B cell (primary cell): ENCODE measurements at regions not wholly inside any gene's neighbourhood (a gene's known extent, or its start where the extent isn't known, plus 50 kb on each side); places are given as distances from the start of the nearest gene placed in this dataset.

Source experiments
- EZH2 ChIP-seq: IDR thresholded peaks from 2 replicates; pipeline ENCODE4 v1.6.1; 2012; ENCODE audit warnings: borderline replicate concordance, low read depth, mild to moderate bottlenecking, moderate library complexity, low read length; ENCODE audit not compliant: insufficient read depth, poor library complexity, severe bottlenecking
- TF ChIP-seq, protein P1 (sequence below): fragments of 200-600 bp; IDR thresholded peaks from one replicate; pipeline ENCODE4 v1.8.0; 2022; ENCODE audit warnings: antibody characterized with exemption, mild to moderate bottlenecking

DNA sequence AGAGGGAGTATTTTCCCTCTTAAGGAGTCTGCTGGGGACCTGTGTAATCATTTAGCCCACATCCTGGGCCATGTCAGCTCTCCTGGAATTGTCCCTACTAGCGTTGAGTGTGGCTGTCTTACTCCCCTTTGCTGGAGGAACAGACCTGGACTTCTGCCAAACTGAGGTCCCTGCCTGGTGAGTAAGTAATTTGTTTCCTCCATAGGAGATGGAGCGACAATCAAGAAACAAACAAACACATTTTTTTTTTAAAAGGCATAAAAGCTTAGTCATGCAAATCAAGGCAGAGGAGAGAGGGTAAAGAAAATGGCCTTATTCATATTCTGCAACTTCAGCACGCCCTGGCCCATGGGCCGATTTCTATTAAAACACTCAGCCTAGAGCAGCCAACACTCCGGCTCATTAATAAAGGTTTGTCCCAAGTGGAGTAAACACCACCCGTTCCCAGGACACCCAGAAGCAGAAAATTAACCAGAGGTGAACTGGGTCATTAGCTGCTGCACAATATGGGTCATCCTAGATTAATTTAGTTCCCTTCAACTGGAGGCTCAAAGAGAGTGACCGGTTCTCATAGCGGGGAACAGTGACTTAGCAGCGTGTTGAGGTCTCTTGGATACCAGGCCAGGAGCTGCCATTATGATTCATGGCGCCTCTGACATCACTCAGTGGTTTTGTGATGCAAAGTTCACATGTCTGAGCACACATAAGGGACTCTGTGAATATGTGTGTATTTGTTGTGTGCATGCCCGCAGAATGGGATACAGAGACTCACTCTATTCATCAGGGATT, 165.0 kb upstream of the SULF2 start:
- TF ChIP-seq, protein P1, sequence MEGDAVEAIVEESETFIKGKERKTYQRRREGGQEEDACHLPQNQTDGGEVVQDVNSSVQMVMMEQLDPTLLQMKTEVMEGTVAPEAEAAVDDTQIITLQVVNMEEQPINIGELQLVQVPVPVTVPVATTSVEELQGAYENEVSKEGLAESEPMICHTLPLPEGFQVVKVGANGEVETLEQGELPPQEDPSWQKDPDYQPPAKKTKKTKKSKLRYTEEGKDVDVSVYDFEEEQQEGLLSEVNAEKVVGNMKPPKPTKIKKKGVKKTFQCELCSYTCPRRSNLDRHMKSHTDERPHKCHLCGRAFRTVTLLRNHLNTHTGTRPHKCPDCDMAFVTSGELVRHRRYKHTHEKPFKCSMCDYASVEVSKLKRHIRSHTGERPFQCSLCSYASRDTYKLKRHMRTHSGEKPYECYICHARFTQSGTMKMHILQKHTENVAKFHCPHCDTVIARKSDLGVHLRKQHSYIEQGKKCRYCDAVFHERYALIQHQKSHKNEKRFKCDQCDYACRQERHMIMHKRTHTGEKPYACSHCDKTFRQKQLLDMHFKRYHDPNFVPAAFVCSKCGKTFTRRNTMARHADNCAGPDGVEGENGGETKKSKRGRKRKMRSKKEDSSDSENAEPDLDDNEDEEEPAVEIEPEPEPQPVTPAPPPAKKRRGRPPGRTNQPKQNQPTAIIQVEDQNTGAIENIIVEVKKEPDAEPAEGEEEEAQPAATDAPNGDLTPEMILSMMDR: no peak
- TF ChIP-seq EZH2: no peak
